ENCODE measurements at regions not wholly inside any gene's neighbourhood (a gene's known extent, or its start where the extent isn't known, plus 50 kb on each side); places are given as distances from the start of the nearest gene placed in this dataset.

GRCh38 chr3:18585004-18585968 lies 160.1 kb upstream of the SATB1 start:
- TF ChIP-seq CTCF (conservative IDR thresholded peaks at IDR 0.05 in 1 of 2, IDR thresholded peaks at IDR 0.05 in 1 of 2; ENCODE audit: extremely low read depth in 1 of 2, insufficient read depth in 1 of 2, low read depth in 1 of 2, low read length in 2 of 2): no peak
- TF ChIP-seq EZH2 (IDR thresholded peaks at IDR 0.05; ENCODE audit: borderline replicate concordance, low read length): no peak
